Islet precursor cell (in vitro differentiated cells): ENCODE measurements at regions not wholly inside any gene's neighbourhood (a gene's known extent, or its start where the extent isn't known, plus 50 kb on each side); places are given as distances from the start of the nearest gene placed in this dataset.

Source experiments
- DNase-seq: peaks from one replicate; pipeline ENCODE4 v3.0.0-alpha.2; 2018

GRCh38 chr10:3853016-3853415 lies 68.0 kb upstream of the KLF6 start:
- DNase-seq: no peak

- DNase-seq: peak; percentile 97
These were observed 67.3 kb upstream of the KLF6 start for GRCh38 chr10:3852147-3852904.

GRCh38 chr10:3850999-3851937 lies 66.3 kb upstream of the KLF6 start:
- DNase-seq: no peak

- no peak for DNase-seq
These were observed 64.0 kb upstream of the KLF6 start for GRCh38 chr10:3848775-3849635.

GRCh38 chr10:3848005-3848774 lies 63.2 kb upstream of the KLF6 start:
- no peak for DNase-seq

- no peak for DNase-seq
These were observed 61.7 kb upstream of the KLF6 start for GRCh38 chr10:3846736-3847135.

- DNase-seq: no peak
These were observed 59.5 kb upstream of the KLF6 start for GRCh38 chr10:3844491-3845025.

GRCh38 chr10:3838460-3839437 lies 53.7 kb upstream of the KLF6 start:
- DNase-seq: no peak

- DNase-seq: no peak
These were observed 52.8 kb upstream of the KLF6 start for GRCh38 chr10:3837647-3838459.

- no peak for DNase-seq
These were observed 51.3 kb upstream of the KLF6 start for GRCh38 chr10:3836222-3836820.

GRCh38 chr10:3835770-3836169 lies 50.8 kb upstream of the KLF6 start:
- DNase-seq: peak; percentile 74

GRCh38 chr10:3834947-3835346 lies 49.9 kb upstream of the KLF6 start:
- no peak for DNase-seq
